NCI-H345 treated with DMSO at 0.1 percent for 48 hours (cell line): ENCODE measurements at regions not wholly inside any gene's neighbourhood (a gene's known extent, or its start where the extent isn't known, plus 50 kb on each side); places are given as distances from the start of the nearest gene placed in this dataset.

Experiments used
- DNase-seq: peaks from one replicate; lab custom pipeline; 2025; ENCODE audit not compliant: unreplicated experiment; lab: John Stamatoyannopoulos, UW

GRCh38 chrX:16222151-16222550, 54.9 kb downstream of the MAGEB17 start:
- DNase-seq, result no peak

GRCh38 chrX:16223385-16223784, 56.1 kb downstream of the MAGEB17 start:
- no peak for DNase-seq

GRCh38 chrX:16239211-16239610, 71.9 kb downstream of the MAGEB17 start:
- no peak for DNase-seq

- no peak for DNase-seq
Observed at GRCh38 chrX:16240231-16240905, 73.1 kb downstream of the MAGEB17 start.

GRCh38 chrX:16240968-16241367, 73.7 kb downstream of the MAGEB17 start:
- DNase-seq, result no peak

- DNase-seq, result no peak
Observed at GRCh38 chrX:16250296-16250695, 83.0 kb downstream of the MAGEB17 start.

- no peak for DNase-seq
Observed at GRCh38 chrX:16251782-16252181, 84.5 kb downstream of the MAGEB17 start.

- no peak for DNase-seq
Observed at GRCh38 chrX:16258882-16259281, 91.6 kb downstream of the MAGEB17 start.

- no peak for DNase-seq
Observed at GRCh38 chrX:16267431-16267830, 100.2 kb downstream of the MAGEB17 start.

- DNase-seq, result no peak
Observed at GRCh38 chrX:16268206-16268605, 100.9 kb downstream of the MAGEB17 start.

GRCh38 chrX:16278927-16279326, 111.6 kb downstream of the MAGEB17 start:
- DNase-seq, result no peak

- no peak for DNase-seq
Observed at GRCh38 chrX:16282209-16282608, 114.9 kb downstream of the MAGEB17 start.

- no peak for DNase-seq
Observed at GRCh38 chrX:16284842-16285241, 117.6 kb downstream of the MAGEB17 start.

GRCh38 chrX:16290997-16291396, 123.7 kb downstream of the MAGEB17 start:
- DNase-seq, result no peak

- no peak for DNase-seq
Observed at GRCh38 chrX:16300831-16301230, 133.6 kb downstream of the MAGEB17 start.

GRCh38 chrX:16304751-16305150, 137.5 kb downstream of the MAGEB17 start:
- no peak for DNase-seq

- no peak for DNase-seq
Observed at GRCh38 chrX:16305187-16305586, 137.9 kb downstream of the MAGEB17 start.

GRCh38 chrX:16307950-16308349, 140.7 kb downstream of the MAGEB17 start:
- DNase-seq, result no peak

GRCh38 chrX:16308773-16309172, 141.5 kb downstream of the MAGEB17 start:
- no peak for DNase-seq

- no peak for DNase-seq
Observed at GRCh38 chrX:16310326-16310725, 143.0 kb downstream of the MAGEB17 start.

- DNase-seq, result no peak
Observed at GRCh38 chrX:16311671-16312070, 144.4 kb downstream of the MAGEB17 start.

GRCh38 chrX:16312761-16313623, 145.7 kb downstream of the MAGEB17 start:
- DNase-seq, result no peak
